H1 (cell line): ENCODE measurements at regions not wholly inside any gene's neighbourhood (a gene's known extent, or its start where the extent isn't known, plus 50 kb on each side); places are given as distances from the start of the nearest gene placed in this dataset.

ENCODE experiments used
- CTCF ChIA-PET: fragments of 300-600 bp; sonication (Branson Sonifier 250); formaldehyde crosslinking; loops from one replicate; lab custom pipeline; 2021; ENCODE audit not compliant: partially characterized antibody; lab: Charles Lee
- POLR2A ChIA-PET: fragments of 300-600 bp; sonication (Branson Sonifier 250); formaldehyde crosslinking; loops from one replicate; lab custom pipeline; 2021; ENCODE audit warnings: inconsistent platforms; ENCODE audit not compliant: partially characterized antibody; lab: Charles Lee
- DNase-seq, 2 experiments: peaks; one replicate each; pipeline versions ENCODE4 v3.0.0 to v3.0.0-alpha.2; 2010 to 2022; ENCODE audit warnings: low spot score in 2 of 2, low read depth in 1 of 2, mixed read lengths in 1 of 2
- FAIRE-seq: peaks from 2 replicates; lab custom pipeline; 2011; peaks lifted over from hg19 to GRCh38; lab: Jason Lieb, UNC
- H2AFZ ChIP-seq: 2 replicates; pipeline ENCODE4 v1.8.1; 2012; ENCODE audit warnings: low read length, inconsistent platforms
- H2AK5ac ChIP-seq: 2 replicates; pipeline ENCODE4 v1.6.1; 2013; ENCODE audit warnings: low read depth, low read length
- H2BK120ac ChIP-seq: replicated peaks from 2 replicates; pipeline ENCODE3; 2013; ENCODE audit warnings: low read depth, low read length, inconsistent platforms
- H2BK12ac ChIP-seq: 2 replicates; pipeline ENCODE4 v1.6.1; 2013; ENCODE audit warnings: low read depth, low read length
- H2BK15ac ChIP-seq: 2 replicates; pipeline ENCODE4 v1.6.1; 2013; ENCODE audit warnings: low read length
- H2BK20ac ChIP-seq: 2 replicates; pipeline ENCODE4 v1.6.1; 2013; ENCODE audit warnings: low read length
- H2BK5ac ChIP-seq: 2 replicates; pipeline ENCODE4 v1.6.1; 2013; ENCODE audit warnings: low read depth, low read length
- H3K14ac ChIP-seq: 2 replicates; pipeline ENCODE4 v1.6.1; 2013; ENCODE audit warnings: inconsistent platforms; ENCODE audit not compliant: insufficient read length
- H3K18ac ChIP-seq: 2 replicates; pipeline ENCODE4 v1.6.1; 2013; ENCODE audit warnings: low read length; ENCODE audit errors: extremely low read depth
- H3K23ac ChIP-seq: 2 replicates; pipeline ENCODE4 v1.6.1; 2013; ENCODE audit warnings: inconsistent platforms; ENCODE audit not compliant: insufficient read length
- H3K23me2 ChIP-seq: 2 replicates; pipeline ENCODE4 v1.6.1; 2013; ENCODE audit warnings: low read depth, low read length
- H3K27ac ChIP-seq: 2 replicates; pipeline ENCODE4 v1.6.1; 2011; ENCODE audit warnings: low read depth, low read length, inconsistent platforms
- H3K27me3 ChIP-seq, 4 experiments: replicated peaks in 1 of 4; 1 replicate in 1 of 4; 2 replicates in 3 of 4; pipeline versions ENCODE4 v1.6.1 to v1.8.1; 2011 to 2013; ENCODE audit warnings: low read length in 3 of 4, mild to moderate bottlenecking in 3 of 4, inconsistent platforms in 2 of 4, mixed read lengths in 2 of 4, moderate library complexity in 1 of 4; ENCODE audit not compliant: control insufficient read depth in 3 of 4, insufficient read depth in 3 of 4; ENCODE audit errors: extremely low read depth in 1 of 4
- H3K36me3 ChIP-seq, 4 experiments: 2 replicates each; pipeline versions ENCODE4 v1.6.1 to v1.8.1; 2011 to 2013; ENCODE audit warnings: mild to moderate bottlenecking in 4 of 4, low read length in 3 of 4, moderate library complexity in 2 of 4, control low read depth in 1 of 4, inconsistent platforms in 1 of 4; ENCODE audit not compliant: insufficient read depth in 4 of 4, control insufficient read depth in 2 of 4
- H3K4ac ChIP-seq: replicated peaks from 2 replicates; pipeline ENCODE3; 2013; ENCODE audit warnings: low read length, low read depth, mixed read lengths, inconsistent platforms; ENCODE audit not compliant: insufficient read length
- H3K4me1 ChIP-seq, 4 experiments: replicated peaks in 1 of 4; 1 replicate in 1 of 4; 2 replicates in 3 of 4; pipeline versions ENCODE4 v1.6.1 to v1.8.1; 2011 to 2013; ENCODE audit warnings: low read length in 3 of 4, inconsistent platforms in 2 of 4, mixed read lengths in 1 of 4; ENCODE audit not compliant: insufficient read depth in 4 of 4, control insufficient read depth in 3 of 4
- H3K4me2 ChIP-seq, 2 experiments: 2 replicates each; pipeline versions ENCODE4 v1.6.1 to v1.8.1; 2011 to 2013; ENCODE audit warnings: low read depth in 2 of 2, low read length in 2 of 2, control low read depth in 1 of 2, inconsistent platforms in 1 of 2, mild to moderate bottlenecking in 1 of 2; ENCODE audit not compliant: insufficient read depth in 1 of 2
- H3K4me3 ChIP-seq, 4 experiments: fragments of 200-600, 300-600 bp in 1 of 4; sonication (generic), shearing (Covaris generic), sonication (Bioruptor Twin) in 1 of 4; 2 replicates each; pipeline versions ENCODE4 v1.5.1 to v1.8.1; 2011 to 2016; ENCODE audit warnings: low read length in 4 of 4, low read depth in 3 of 4, control low read depth in 2 of 4, inconsistent platforms in 2 of 4, mild to moderate bottlenecking in 2 of 4, mixed read lengths in 1 of 4, moderate library complexity in 1 of 4; ENCODE audit not compliant: insufficient read depth in 2 of 4; ENCODE audit errors: extremely low read depth in 1 of 4
- H3K56ac ChIP-seq: replicated peaks from 2 replicates; pipeline ENCODE3; 2013; ENCODE audit warnings: low read depth, mild to moderate bottlenecking, mixed read lengths, low read length, inconsistent platforms; ENCODE audit not compliant: insufficient read length
- H3K79me1 ChIP-seq: 2 replicates; pipeline ENCODE4 v1.6.1; 2013; ENCODE audit warnings: low read depth, low read length, control low read depth
- H3K79me2 ChIP-seq, 2 experiments: 2 replicates each; pipeline versions ENCODE4 v1.6.1 to v1.8.1; 2012 to 2013; ENCODE audit warnings: low read length in 2 of 2, mild to moderate bottlenecking in 2 of 2, inconsistent platforms in 1 of 2; ENCODE audit not compliant: insufficient read depth in 2 of 2, control insufficient read depth in 1 of 2
- H3K9ac ChIP-seq, 4 experiments: replicated peaks in 1 of 4; 1 replicate in 1 of 4; 2 replicates in 3 of 4; pipeline versions ENCODE4 v1.6.1 to v1.8.1; 2011 to 2013; ENCODE audit warnings: low read depth in 3 of 4, low read length in 3 of 4, control low read depth in 2 of 4, mild to moderate bottlenecking in 2 of 4, moderate library complexity in 2 of 4, inconsistent platforms in 1 of 4; ENCODE audit errors: extremely low read depth in 1 of 4
- H3K9me3 ChIP-seq, 2 experiments: 2 replicates each; pipeline versions ENCODE4 v1.6.1 to v1.8.1; 2012 to 2013; ENCODE audit warnings: mild to moderate bottlenecking in 2 of 2, moderate library complexity in 2 of 2, control low read depth in 1 of 2, inconsistent platforms in 1 of 2, low read depth in 1 of 2, low read length in 1 of 2, mixed read lengths in 1 of 2; ENCODE audit not compliant: insufficient read depth in 2 of 2
- H4K20me1 ChIP-seq, 2 experiments: replicated peaks in 1 of 2; 2 replicates each; pipeline versions ENCODE3 to v1.8.1; 2011 to 2013; ENCODE audit warnings: inconsistent platforms in 2 of 2, low read length in 2 of 2, mild to moderate bottlenecking in 1 of 2; ENCODE audit not compliant: insufficient read depth in 2 of 2, control insufficient read depth in 1 of 2
- H4K5ac ChIP-seq: 2 replicates; pipeline ENCODE4 v1.6.1; 2013; ENCODE audit warnings: low read length, low read depth, mixed read lengths, inconsistent platforms; ENCODE audit not compliant: insufficient read length
- H4K8ac ChIP-seq: 2 replicates; pipeline ENCODE4 v1.8.0; 2013; ENCODE audit warnings: mild to moderate bottlenecking, moderate library complexity, low read length, inconsistent platforms; ENCODE audit not compliant: insufficient read depth; ENCODE audit errors: extremely low read depth
- H4K91ac ChIP-seq: replicated peaks from 2 replicates; pipeline ENCODE3; 2013; ENCODE audit warnings: low read length, mixed read lengths, inconsistent platforms; ENCODE audit not compliant: insufficient read length
- BCL11A ChIP-seq, 2 experiments: IDR thresholded peaks; one replicate each; pipeline ENCODE4 v1.6.1; 2011; ENCODE audit warnings: low read depth in 2 of 2, low read length in 2 of 2, mild to moderate bottlenecking in 2 of 2
- CBX5 ChIP-seq: fragments of 300-800, 300-1000 bp; sonication (generic); IDR thresholded peaks from 2 replicates; pipeline ENCODE4 v1.7.1; 2016; ENCODE audit warnings: antibody characterized with exemption, low read length, low read depth
- CBX8 ChIP-seq: fragments of 300-800, 300-1000 bp; sonication (generic); IDR thresholded peaks from 2 replicates; pipeline ENCODE4 v1.7.1; 2016; ENCODE audit warnings: low read depth, low read length, borderline replicate concordance
- CHD2 ChIP-seq: IDR thresholded peaks from 2 replicates; pipeline ENCODE4 v1.6.1; 2012; ENCODE audit warnings: low read length, improper control_type of control experiment
- E2F6 ChIP-seq: IDR thresholded peaks from 2 replicates; pipeline ENCODE4 v1.6.1; 2012; ENCODE audit warnings: inconsistent platforms
- KDM5A ChIP-seq: fragments of 200-600 bp; IDR thresholded peaks from 2 replicates; pipeline ENCODE4 v1.7.1; 2012; ENCODE audit warnings: mild to moderate bottlenecking, low read length, inconsistent platforms, mixed read lengths
- MAX ChIP-seq: IDR thresholded peaks from 2 replicates; pipeline ENCODE4 v1.6.1; 2012; ENCODE audit warnings: inconsistent platforms
- NANOG ChIP-seq: IDR thresholded peaks from 2 replicates; pipeline ENCODE4 v1.6.1; 2011; ENCODE audit warnings: low read length, low read depth, mild to moderate bottlenecking, inconsistent platforms; ENCODE audit not compliant: insufficient read depth, poor library complexity, severe bottlenecking
- RAD21 ChIP-seq, 2 experiments: IDR thresholded peaks in 1 of 2; conservative IDR thresholded peaks in 1 of 2; 2 replicates each; pipeline ENCODE4 v1.6.1; 2011; ENCODE audit warnings: low read depth in 2 of 2, low read length in 2 of 2, improper control_type of control experiment in 1 of 2, inconsistent platforms in 1 of 2, mild to moderate bottlenecking in 1 of 2, moderate library complexity in 1 of 2
- TAF1 ChIP-seq: IDR thresholded peaks from 2 replicates; pipeline ENCODE4 v1.6.1; 2011; ENCODE audit warnings: mild to moderate bottlenecking, low read depth, low read length
- USF2 ChIP-seq: IDR thresholded peaks from 2 replicates; pipeline ENCODE4 v1.6.1; 2011; ENCODE audit warnings: low read length, improper control_type of control experiment
- WGBS, 2 experiments: shearing (Covaris generic) in 1 of 2; methylation state at CpG; one replicate each; pipeline versions ENCODE4 v1.1.6 to v1.1.7; 2013 to 2015; ENCODE audit warnings: low lambda C conversion rate in 2 of 2, mixed read lengths in 2 of 2, inconsistent platforms in 1 of 2, low coverage in 1 of 2, missing lambda C conversion rate in 1 of 2; ENCODE audit not compliant: insufficient replicate concordance in 2 of 2, insufficient coverage in 1 of 2, insufficient read length in 1 of 2; ENCODE audit errors: extremely low coverage in 1 of 2, missing lambda C conversion rate in 1 of 2; 5-methylcytosine and 5-hydroxymethylcytosine counted together

GRCh38 chr7:12004581-12004980 is 172.6 kb upstream of the THSD7A start:
- no peak overlapping the region for H3K14ac ChIP-seq
- 89% methylated on average over 5 of the region's 5 CpGs; no CpG with 5 or more reads in 1 of the 2 experiments for WGBS, 2 experiments

More at GRCh38 chr7:12004581-12004980, 172.6 kb upstream of the THSD7A start:
- H2AK5ac ChIP-seq = no peak overlapping the region
- no peak overlapping the region for H3K4me2 ChIP-seq
- H3K36me3 ChIP-seq = no peaks in the 10 kb centered on the region
- H3K79me2 ChIP-seq = no peaks in the 10 kb centered on the region
- DNase-seq = no peak
- H3K56ac ChIP-seq = no peak overlapping the region
- H3K4ac ChIP-seq = no peak overlapping the region
- no peak overlapping the region for H3K23ac ChIP-seq
- H2AFZ ChIP-seq = no peak overlapping the region
- H3K9ac ChIP-seq = no peak overlapping the region
- H2BK12ac ChIP-seq = no peak overlapping the region
- no peak overlapping the region for H2BK120ac ChIP-seq
- no peak overlapping the region for H3K18ac ChIP-seq
- no peaks in the 10 kb centered on the region; the same call in 1 of the 2 replicates for H3K79me1 ChIP-seq
- no peaks in the 10 kb centered on the region for H3K4me1 ChIP-seq
- H4K20me1 ChIP-seq = no peaks in the 10 kb centered on the region
- no peaks in the 10 kb centered on the region for H3K23me2 ChIP-seq
- no peaks in the 10 kb centered on the region for H3K27me3 ChIP-seq
- H2BK5ac ChIP-seq = no peak overlapping the region
- no peak overlapping the region for H3K27ac ChIP-seq
- CTCF ChIA-PET = interaction anchor here (0.6 to 1.1 kb wide), 3 partner anchors 18 to 84 kb away, joined by 3 to 4 read pairs (median 3); no protein-coding TSS in a partner anchor
- no peak for FAIRE-seq
- no peak for TF ChIP-seq TAF1
- TF ChIP-seq MAX = no peak
- no peak for TF ChIP-seq CBX8
- no peak for TF ChIP-seq NANOG
- TF ChIP-seq CBX5 = no peak
- TF ChIP-seq KDM5A = no peak
- TF ChIP-seq CHD2 = no peak
- no peak for TF ChIP-seq RAD21 (IDR thresholded peaks at IDR 0.05 in 1 of 2, conservative IDR thresholded peaks at IDR 0.05 in 1 of 2; ENCODE audit: low read depth in 2 of 2, low read length in 2 of 2)
- no peak for TF ChIP-seq E2F6
- TF ChIP-seq BCL11A (IDR thresholded peaks at IDR 0.05; ENCODE audit: low read depth in 2 of 2, low read length in 2 of 2) = no peak
- no peak for TF ChIP-seq USF2
- H3K9me3 ChIP-seq = no peaks in the 10 kb centered on the region
- no peak overlapping the region for H3K4me3 ChIP-seq
- no peak overlapping the region for H4K5ac ChIP-seq
- no peak overlapping the region for H2BK15ac ChIP-seq
- no peak overlapping the region for H2BK20ac ChIP-seq
- H4K8ac ChIP-seq = no peak overlapping the region
- POLR2A ChIA-PET = no interaction called here
- H4K91ac ChIP-seq = no peak overlapping the region
